GM12891 (cell line): ENCODE measurements at regions not wholly inside any gene's neighbourhood (a gene's known extent, or its start where the extent isn't known, plus 50 kb on each side); places are given as distances from the start of the nearest gene placed in this dataset.

Experiments
- DNase-seq: peaks from one replicate; pipeline ENCODE4 v3.0.0; 2011; ENCODE audit warnings: low spot score; ENCODE audit not compliant: insufficient read length
- FAIRE-seq: peaks from 2 replicates; lab custom pipeline; 2011; peaks lifted over from hg19 to GRCh38; lab: Jason Lieb, UNC
- PAX5 ChIP-seq: IDR thresholded peaks from 2 replicates; pipeline ENCODE4 v1.6.1; 2011; ENCODE audit warnings: low read length, moderate library complexity, mild to moderate bottlenecking; ENCODE audit not compliant: insufficient read depth, severe bottlenecking
- POLR2A ChIP-seq: IDR thresholded peaks from 2 replicates; pipeline ENCODE4 v1.6.1; 2011; ENCODE audit warnings: low read depth, low read length, control low read depth
- POLR2AphosphoS5 ChIP-seq: IDR thresholded peaks from 2 replicates; pipeline ENCODE4 v1.6.1; 2011; ENCODE audit warnings: low read depth, low read length, control low read depth
- POU2F2 ChIP-seq: IDR thresholded peaks from 2 replicates; pipeline ENCODE4 v1.6.1; 2011; ENCODE audit warnings: low read depth, mild to moderate bottlenecking, control low read depth, low read length, moderate library complexity
- SPI1 ChIP-seq: IDR thresholded peaks from 2 replicates; pipeline ENCODE4 v1.6.1; 2011; ENCODE audit warnings: low read depth, low read length, control low read depth
- TAF1 ChIP-seq: IDR thresholded peaks from 2 replicates; pipeline ENCODE4 v1.6.1; 2011; ENCODE audit warnings: low read depth, low read length, control low read depth

DNA sequence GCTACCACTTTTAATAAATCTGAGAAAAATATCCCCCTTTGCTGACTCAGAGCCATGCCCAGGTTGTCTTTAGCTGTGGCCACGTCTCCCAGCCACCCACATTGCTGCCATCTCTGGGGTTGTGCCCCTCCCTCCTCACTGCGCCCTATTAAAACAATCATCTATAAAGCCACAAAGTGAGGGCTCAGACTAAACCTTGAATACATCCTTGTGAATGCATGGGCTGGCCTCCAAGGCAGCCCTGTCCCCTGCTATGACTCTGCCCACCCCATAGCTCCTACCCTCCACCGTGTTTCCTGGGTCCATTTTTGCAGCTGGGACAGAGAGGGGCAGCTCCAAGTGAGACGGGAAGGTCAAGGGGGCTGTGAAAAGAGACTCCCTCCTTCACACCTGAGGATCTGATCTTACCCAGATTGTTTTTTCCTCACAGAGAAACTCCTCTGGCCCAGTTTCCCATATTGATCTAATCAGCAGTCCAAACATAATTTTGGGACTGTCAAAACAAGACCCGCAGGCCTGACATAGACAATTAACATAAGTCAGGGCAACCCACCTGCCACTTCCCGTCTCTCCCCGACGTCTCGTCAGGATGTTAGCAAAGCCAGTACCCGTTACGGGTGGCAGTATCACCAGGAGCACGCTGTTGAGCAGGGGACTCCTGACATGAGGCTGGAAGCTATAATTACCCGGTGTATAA, 199.0 kb downstream of the KATNAL1 start:
- DNase-seq (no peak), FAIRE-seq (no peak)
- TF ChIP-seq TAF1 (no peak), POU2F2 (no peak), POLR2A (no peak), POLR2AphosphoS5 (no peak), PAX5 (no peak), SPI1 (no peak)

- TF ChIP-seq PAX5 (no peak), TAF1 (no peak), POU2F2 (no peak), POLR2A (no peak), POLR2AphosphoS5 (no peak), SPI1 (no peak)
- DNase-seq (no peak), FAIRE-seq (peak; percentile 5)
Observed at GRCh38 chr13:30107521-30108136, 199.7 kb downstream of the KATNAL1 start.

GRCh38 chr13:30107121-30107520, 200.2 kb downstream of the KATNAL1 start:
- TF ChIP-seq POLR2A = no peak
- TF ChIP-seq TAF1 = no peak
- TF ChIP-seq POU2F2 = no peak
- TF ChIP-seq SPI1 = no peak
- no peak for TF ChIP-seq PAX5
- TF ChIP-seq POLR2AphosphoS5 = no peak
- no peak for FAIRE-seq
- no peak for DNase-seq

DNA sequence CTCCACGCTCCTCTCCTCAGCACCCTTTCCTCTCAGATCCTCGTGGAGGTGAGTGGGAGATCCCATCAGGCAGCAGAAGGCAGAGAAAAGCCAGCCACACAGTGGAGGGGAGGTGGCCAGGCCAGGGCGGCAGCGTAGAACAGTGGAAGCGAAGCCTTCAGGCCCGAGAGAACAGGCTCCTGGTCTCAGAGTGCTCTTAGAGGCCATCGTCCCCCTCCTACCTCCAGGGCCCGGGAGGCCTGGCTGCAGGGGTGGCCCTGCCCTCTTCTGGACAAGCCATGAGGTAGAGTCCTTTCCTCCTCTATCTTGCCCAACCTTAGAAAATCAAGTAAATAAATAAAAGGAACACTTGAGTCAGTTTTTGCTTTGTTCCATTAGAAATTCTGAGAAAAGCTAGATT, 202.0 kb downstream of the KATNAL1 start:
- TF ChIP-seq POLR2AphosphoS5 (no peak), POU2F2 (no peak), POLR2A (no peak), PAX5 (no peak), SPI1 (no peak), TAF1 (no peak)
- DNase-seq (no peak), FAIRE-seq (no peak)

- no peak for TF ChIP-seq POLR2A
- TF ChIP-seq POLR2AphosphoS5 = no peak
- no peak for TF ChIP-seq TAF1
- no peak for TF ChIP-seq SPI1
- no peak for TF ChIP-seq POU2F2
- no peak for TF ChIP-seq PAX5
- no peak for FAIRE-seq
- no peak for DNase-seq
Observed at GRCh38 chr13:30103161-30103840, 204.1 kb downstream of the KATNAL1 start.

DNA sequence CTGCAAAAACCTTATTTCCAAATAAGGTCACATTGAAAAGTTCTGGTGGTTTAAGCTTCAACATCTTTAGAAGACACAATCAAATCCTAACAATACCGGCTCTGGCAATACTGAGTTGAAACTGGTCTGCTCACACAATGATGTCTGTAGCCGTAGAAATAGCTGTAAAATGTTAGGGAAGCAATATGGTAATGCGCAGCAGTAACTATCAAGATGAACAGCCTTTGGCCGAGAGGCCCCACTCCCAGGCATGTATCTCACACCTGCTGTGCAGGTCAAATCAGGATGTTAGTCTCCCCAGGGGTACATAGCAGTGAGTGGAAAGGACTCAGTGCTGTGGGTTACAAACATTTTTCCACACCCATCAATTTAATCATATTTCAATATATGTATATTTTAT, 207.1 kb downstream of the KATNAL1 start:
- TF ChIP-seq POU2F2 (no peak), POLR2A (no peak), SPI1 (no peak), POLR2AphosphoS5 (no peak), TAF1 (no peak), PAX5 (no peak)
- DNase-seq (no peak), FAIRE-seq (no peak)

DNA sequence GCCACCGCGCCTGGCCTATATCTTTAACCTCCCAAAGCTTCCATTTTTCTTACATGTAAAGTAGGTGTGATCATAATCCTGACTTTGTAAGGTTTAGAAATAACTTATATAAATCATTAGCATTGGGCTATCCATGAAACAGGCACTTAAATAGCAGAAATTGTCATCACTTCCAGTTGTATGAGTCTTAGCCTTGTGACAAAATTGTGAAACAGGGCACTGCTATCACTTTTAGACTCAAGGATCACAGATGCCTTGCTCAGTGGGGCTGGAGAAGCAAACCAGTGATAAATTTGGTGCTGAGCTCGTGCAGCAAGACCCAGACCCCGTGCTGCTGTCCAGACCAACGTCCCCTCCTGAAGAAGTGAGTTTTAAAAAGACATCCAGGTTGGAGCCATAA, 209.7 kb downstream of the KATNAL1 start:
- FAIRE-seq (no peak), DNase-seq (no peak)
- TF ChIP-seq TAF1 (no peak), POU2F2 (no peak), POLR2AphosphoS5 (no peak), PAX5 (no peak), SPI1 (no peak), POLR2A (no peak)

- DNase-seq (no peak), FAIRE-seq (no peak)
- TF ChIP-seq POLR2A = no peak
- no peak for TF ChIP-seq POLR2AphosphoS5
- no peak for TF ChIP-seq TAF1
- no peak for TF ChIP-seq SPI1
- no peak for TF ChIP-seq PAX5
- TF ChIP-seq POU2F2 = no peak
Observed at GRCh38 chr13:30097089-30097488, 210.3 kb downstream of the KATNAL1 start.

GRCh38 chr13:30094015-30094414, 213.3 kb downstream of the KATNAL1 start:
- no peak for FAIRE-seq
- no peak for TF ChIP-seq SPI1
- TF ChIP-seq POLR2AphosphoS5 = no peak
- TF ChIP-seq POU2F2 = no peak
- no peak for TF ChIP-seq PAX5
- no peak for TF ChIP-seq TAF1
- no peak for TF ChIP-seq POLR2A
- no peak for DNase-seq
